ENCODE measurements at regions not wholly inside any gene's neighbourhood (a gene's known extent, or its start where the extent isn't known, plus 50 kb on each side); places are given as distances from the start of the nearest gene placed in this dataset.
A peak's percentile ranks its signal among the peaks of the same experiment; 100 is the strongest.

DNA sequence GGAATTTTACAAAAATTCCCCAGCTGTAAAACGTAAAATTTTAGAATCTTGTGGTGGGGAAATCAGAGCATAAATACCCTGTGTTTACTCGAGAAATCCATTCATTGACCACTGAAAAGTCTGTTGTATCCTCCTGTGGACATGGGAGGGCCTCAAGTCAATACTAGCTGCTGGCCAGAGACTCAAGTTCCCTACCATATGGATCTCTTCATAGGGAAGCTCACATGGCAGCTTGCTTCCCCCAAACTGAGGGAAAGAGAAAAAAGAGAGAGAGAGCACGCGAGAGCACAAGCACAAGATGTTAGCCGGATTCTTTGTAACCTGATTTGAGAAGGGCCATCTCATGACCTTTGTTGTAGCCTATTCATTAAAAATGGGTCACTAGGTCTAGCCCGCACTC, 591.9 kb downstream of the LRRC70 start:
- H3K4me1 Mint-ChIP-seq: peaks cover 15% of the 10 kb centered on the region
- no peak overlapping the region for H3K4me3 Mint-ChIP-seq
- TF ChIP-seq, protein P1, sequence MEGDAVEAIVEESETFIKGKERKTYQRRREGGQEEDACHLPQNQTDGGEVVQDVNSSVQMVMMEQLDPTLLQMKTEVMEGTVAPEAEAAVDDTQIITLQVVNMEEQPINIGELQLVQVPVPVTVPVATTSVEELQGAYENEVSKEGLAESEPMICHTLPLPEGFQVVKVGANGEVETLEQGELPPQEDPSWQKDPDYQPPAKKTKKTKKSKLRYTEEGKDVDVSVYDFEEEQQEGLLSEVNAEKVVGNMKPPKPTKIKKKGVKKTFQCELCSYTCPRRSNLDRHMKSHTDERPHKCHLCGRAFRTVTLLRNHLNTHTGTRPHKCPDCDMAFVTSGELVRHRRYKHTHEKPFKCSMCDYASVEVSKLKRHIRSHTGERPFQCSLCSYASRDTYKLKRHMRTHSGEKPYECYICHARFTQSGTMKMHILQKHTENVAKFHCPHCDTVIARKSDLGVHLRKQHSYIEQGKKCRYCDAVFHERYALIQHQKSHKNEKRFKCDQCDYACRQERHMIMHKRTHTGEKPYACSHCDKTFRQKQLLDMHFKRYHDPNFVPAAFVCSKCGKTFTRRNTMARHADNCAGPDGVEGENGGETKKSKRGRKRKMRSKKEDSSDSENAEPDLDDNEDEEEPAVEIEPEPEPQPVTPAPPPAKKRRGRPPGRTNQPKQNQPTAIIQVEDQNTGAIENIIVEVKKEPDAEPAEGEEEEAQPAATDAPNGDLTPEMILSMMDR (conservative IDR thresholded peaks at IDR 0.05): no peak
- H3K27ac Mint-ChIP-seq (ENCODE audit: unreplicated experiment): peak overlapping the region; percentile 62
- peaks cover 4% of the 10 kb centered on the region for H3K9me3 Mint-ChIP-seq
- no peaks in the 10 kb centered on the region for H3K27me3 Mint-ChIP-seq (ENCODE audit: low read depth)
- DNase-seq (ENCODE audit: low read depth, low spot score): no peak
- H3K36me3 Mint-ChIP-seq (ENCODE audit: low read depth): no peaks in the 10 kb centered on the region

DNA sequence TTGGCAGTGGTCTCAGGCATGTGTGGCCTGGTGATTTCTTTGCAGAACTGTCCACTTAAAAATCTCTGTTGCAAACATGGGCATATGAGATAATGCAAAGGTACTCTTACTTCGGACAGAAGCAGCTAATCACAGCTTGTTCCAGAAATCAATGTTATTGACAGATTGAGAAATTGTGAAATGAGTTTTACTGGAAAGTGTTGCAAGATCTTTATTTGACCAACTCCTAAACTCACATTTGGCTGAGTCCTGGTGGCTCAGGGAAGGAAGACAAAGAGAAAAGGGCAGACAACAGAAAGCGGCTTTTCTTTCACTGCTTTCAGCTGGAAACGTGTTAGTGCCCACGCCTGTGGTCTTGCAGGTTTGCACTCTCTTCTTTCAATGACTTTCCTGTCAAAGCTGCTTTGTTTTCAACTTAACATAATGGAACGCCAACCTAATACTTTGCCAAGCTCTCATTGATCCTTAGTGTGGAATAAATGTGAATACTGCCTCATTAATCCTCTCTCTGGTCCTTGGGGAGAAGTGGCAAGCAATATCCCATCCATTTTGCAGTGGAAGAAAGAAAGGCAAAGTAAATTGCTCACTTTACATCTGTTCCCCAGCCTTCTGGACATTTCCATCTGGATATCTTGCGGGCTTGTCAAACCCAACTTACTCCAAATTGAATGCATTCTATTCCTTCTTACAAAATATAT, 586.4 kb downstream of the LRRC70 start:
- peaks cover 4% of the 10 kb centered on the region for H3K9me3 Mint-ChIP-seq
- DNase-seq (ENCODE audit: low read depth, low spot score): no peak

DNA sequence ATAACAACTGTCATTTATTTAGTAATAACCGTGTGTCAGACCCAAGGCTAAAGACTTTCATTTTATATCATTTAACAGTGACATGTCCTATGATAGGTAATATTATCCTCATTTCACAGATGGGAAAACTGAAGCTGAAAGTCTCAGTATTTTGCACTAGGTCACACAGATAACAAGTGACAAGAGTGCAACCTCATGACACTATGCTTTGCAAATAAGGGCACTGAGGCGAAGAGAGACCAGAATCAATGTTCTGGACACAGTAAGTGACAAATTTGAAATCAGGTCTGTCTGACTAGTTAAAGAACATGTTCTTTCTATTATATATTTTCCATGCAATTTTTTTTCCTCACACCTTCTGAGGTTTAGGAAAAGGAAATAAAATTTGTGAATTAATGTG, 585.7 kb downstream of the LRRC70 start:
- no peak for DNase-seq (ENCODE audit: low read depth, low spot score)
- H3K27ac Mint-ChIP-seq (ENCODE audit: unreplicated experiment): no peak overlapping the region
- TF ChIP-seq, protein P1 (conservative IDR thresholded peaks at IDR 0.05): no peak

More for the DNA sequence above, 586.4 kb downstream of the LRRC70 start:
- no peaks in the 10 kb centered on the region for H3K36me3 Mint-ChIP-seq (ENCODE audit: low read depth)
- peaks cover 16% of the 10 kb centered on the region for H3K4me1 Mint-ChIP-seq
- H3K27me3 Mint-ChIP-seq (ENCODE audit: low read depth): no peaks in the 10 kb centered on the region
- H3K4me3 Mint-ChIP-seq: no peak overlapping the region
- H3K27ac Mint-ChIP-seq (ENCODE audit: unreplicated experiment): no peak overlapping the region
- TF ChIP-seq, protein P1 (conservative IDR thresholded peaks at IDR 0.05): no peak

DNA sequence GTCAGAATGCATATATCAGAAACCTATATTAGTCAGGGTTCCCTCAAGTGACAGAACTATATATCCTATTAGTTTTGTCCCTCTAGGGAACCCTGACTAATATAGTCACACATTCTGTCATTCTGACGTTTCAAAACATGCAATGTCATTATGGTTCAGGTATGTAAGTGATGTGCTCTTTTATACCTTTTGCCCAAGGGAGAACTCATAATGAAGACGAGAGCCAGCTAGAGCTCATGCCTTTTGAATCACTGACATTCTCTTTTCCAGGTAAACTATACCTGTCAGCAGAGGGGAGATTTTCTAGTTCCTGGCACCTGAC, 576.7 kb downstream of the LRRC70 start:
- H3K4me3 Mint-ChIP-seq: no peak overlapping the region
- H3K27ac Mint-ChIP-seq (ENCODE audit: unreplicated experiment): no peak overlapping the region
- no peaks in the 10 kb centered on the region for H3K27me3 Mint-ChIP-seq (ENCODE audit: low read depth)
- H3K4me1 Mint-ChIP-seq: no peaks in the 10 kb centered on the region
- DNase-seq (ENCODE audit: low read depth, low spot score): no peak
- TF ChIP-seq, protein P1 (conservative IDR thresholded peaks at IDR 0.05): no peak
- no peaks in the 10 kb centered on the region for H3K36me3 Mint-ChIP-seq (ENCODE audit: low read depth)
- H3K9me3 Mint-ChIP-seq: peaks cover 3% of the 10 kb centered on the region

More for the DNA sequence above, 585.7 kb downstream of the LRRC70 start:
- Mint-ChIP-seq H3K9me3 (peaks cover 6% of the 10 kb centered on the region), H3K4me3 (no peak overlapping the region), H3K27me3 (ENCODE audit: low read depth) (no peaks in the 10 kb centered on the region), H3K36me3 (ENCODE audit: low read depth) (no peaks in the 10 kb centered on the region), H3K4me1 (peaks cover 14% of the 10 kb centered on the region)

DNA sequence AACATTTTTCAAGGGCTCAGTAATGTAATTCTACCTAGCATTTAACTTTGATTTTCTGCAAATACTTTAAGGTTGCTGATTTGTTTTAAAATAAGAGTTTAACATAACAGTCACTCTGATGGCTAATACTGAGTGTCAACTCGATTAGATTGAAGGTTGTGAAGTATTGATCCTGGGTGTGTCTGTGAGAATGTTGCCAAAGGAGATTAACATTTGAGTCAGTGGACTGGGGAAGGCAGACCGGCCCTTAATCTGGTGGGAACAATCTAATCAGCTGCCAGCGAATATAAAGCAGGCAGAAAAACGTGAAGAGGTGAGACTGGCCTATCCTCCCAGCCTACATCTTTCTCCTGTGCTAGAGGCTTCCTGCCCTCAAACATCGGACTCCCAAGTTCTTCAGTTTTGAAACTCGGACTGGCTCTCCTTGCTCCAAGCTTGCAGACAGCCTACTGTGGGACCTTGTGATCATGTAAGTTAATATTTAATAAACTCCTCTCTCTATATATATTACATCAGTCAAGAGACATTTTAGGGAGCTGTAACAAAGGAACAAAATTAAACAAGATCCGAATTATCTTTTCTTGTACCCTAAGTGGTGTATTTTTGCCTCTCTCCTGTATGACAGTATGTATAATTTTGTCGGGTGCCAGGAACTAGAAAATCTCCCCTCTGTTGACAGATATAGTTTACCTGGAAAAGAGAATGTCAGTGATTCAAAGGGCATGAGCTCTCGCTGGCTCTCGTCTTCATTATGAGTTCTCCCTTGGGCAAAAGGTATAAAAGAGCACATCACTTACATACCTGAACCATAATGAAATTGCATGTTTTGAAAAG, 576.1 kb downstream of the LRRC70 start:
- TF ChIP-seq, protein P1 (conservative IDR thresholded peaks at IDR 0.05): no peak
- DNase-seq (ENCODE audit: low read depth, low spot score): no peak
- Mint-ChIP-seq H3K4me3 (no peak overlapping the region), H3K27ac (ENCODE audit: unreplicated experiment) (no peak overlapping the region), H3K4me1 (no peaks in the 10 kb centered on the region), H3K36me3 (ENCODE audit: low read depth) (no peaks in the 10 kb centered on the region), H3K9me3 (peaks cover 5% of the 10 kb centered on the region), H3K27me3 (ENCODE audit: low read depth) (no peaks in the 10 kb centered on the region)
